Osteocyte (in vitro differentiated cells): ENCODE measurements at regions not wholly inside any gene's neighbourhood (a gene's known extent, or its start where the extent isn't known, plus 50 kb on each side); places are given as distances from the start of the nearest gene placed in this dataset.

ENCODE experiments used
- DNase-seq: peaks from one replicate; pipeline ENCODE4 v3.0.0; 2021; ENCODE audit warnings: mixed read lengths; ENCODE audit not compliant: unreplicated experiment; ENCODE audit errors: extremely low spot score
- H3K27ac Mint-ChIP-seq: one replicate; pipeline ENCODE4 v1.8.0; 2021; ENCODE audit warnings: mild to moderate bottlenecking, mixed read lengths; ENCODE audit not compliant: unreplicated experiment
- H3K27me3 Mint-ChIP-seq: one replicate; pipeline ENCODE4 v1.8.0; 2021; ENCODE audit warnings: mixed read lengths; ENCODE audit not compliant: unreplicated experiment
- H3K36me3 Mint-ChIP-seq: one replicate; pipeline ENCODE4 v1.8.0; 2021; ENCODE audit warnings: mixed read lengths; ENCODE audit not compliant: unreplicated experiment
- H3K4me1 Mint-ChIP-seq: one replicate; pipeline ENCODE4 v1.8.0; 2021; ENCODE audit warnings: mixed read lengths; ENCODE audit not compliant: unreplicated experiment
- H3K4me3 Mint-ChIP-seq: one replicate; pipeline ENCODE4 v1.8.0; 2021; ENCODE audit warnings: mild to moderate bottlenecking, moderate library complexity, mixed read lengths; ENCODE audit not compliant: unreplicated experiment
- H3K9me3 Mint-ChIP-seq: one replicate; pipeline ENCODE4 v1.8.0; 2021; ENCODE audit warnings: mixed read lengths; ENCODE audit not compliant: unreplicated experiment
- CTCF ChIP-seq: fragments of 200-600 bp; sonication (generic); IDR thresholded peaks from 2 replicates; pipeline ENCODE4 v1.5.0; 2021; ENCODE audit warnings: antibody characterized with exemption, mild to moderate bottlenecking, moderate library complexity

- peaks cover 45% of the 10 kb centered on the region for H3K4me1 Mint-ChIP-seq
- no peak for TF ChIP-seq CTCF
- no peaks in the 10 kb centered on the region for H3K9me3 Mint-ChIP-seq
These were observed 154.0 kb downstream of the DAD1 start for GRCh38 chr14:22434901-22435550.

GRCh38 chr14:22434030-22434429 is 155.0 kb downstream of the DAD1 start:
- Mint-ChIP-seq H3K27me3 (no peaks in the 10 kb centered on the region), H3K36me3 (no peaks in the 10 kb centered on the region), H3K27ac (no peak overlapping the region), H3K9me3 (no peaks in the 10 kb centered on the region), H3K4me3 (no peak overlapping the region), H3K4me1 (peaks cover 46% of the 10 kb centered on the region)
- no peak for DNase-seq
- no peak for TF ChIP-seq CTCF

More at GRCh38 chr14:22434901-22435550, 154.0 kb downstream of the DAD1 start:
- H3K4me3 Mint-ChIP-seq = no peak overlapping the region
- H3K27me3 Mint-ChIP-seq = no peaks in the 10 kb centered on the region
- H3K27ac Mint-ChIP-seq = no peak overlapping the region
- DNase-seq = no peak
- H3K36me3 Mint-ChIP-seq = no peaks in the 10 kb centered on the region

- no peak overlapping the region for H3K4me3 Mint-ChIP-seq
- H3K27me3 Mint-ChIP-seq = no peaks in the 10 kb centered on the region
- H3K27ac Mint-ChIP-seq = peak overlapping the region; percentile 59
- no peaks in the 10 kb centered on the region for H3K9me3 Mint-ChIP-seq
- TF ChIP-seq CTCF = no peak
- no peak for DNase-seq
- no peaks in the 10 kb centered on the region for H3K36me3 Mint-ChIP-seq
- H3K4me1 Mint-ChIP-seq = peaks cover 55% of the 10 kb centered on the region
These were observed 156.0 kb downstream of the DAD1 start for GRCh38 chr14:22433069-22433468.

- H3K4me1 Mint-ChIP-seq = peaks cover 61% of the 10 kb centered on the region
- H3K4me3 Mint-ChIP-seq = no peak overlapping the region
- DNase-seq = no peak
- no peaks in the 10 kb centered on the region for H3K36me3 Mint-ChIP-seq
- H3K9me3 Mint-ChIP-seq = no peaks in the 10 kb centered on the region
- peak overlapping the region; percentile 59 for H3K27ac Mint-ChIP-seq
- TF ChIP-seq CTCF = no peak
- H3K27me3 Mint-ChIP-seq = no peaks in the 10 kb centered on the region
These were observed 156.6 kb downstream of the DAD1 start for GRCh38 chr14:22432348-22432976.

- H3K36me3 Mint-ChIP-seq = no peaks in the 10 kb centered on the region
- no peak overlapping the region for H3K27ac Mint-ChIP-seq
- DNase-seq = no peak
- H3K4me1 Mint-ChIP-seq = peaks cover 58% of the 10 kb centered on the region
- H3K27me3 Mint-ChIP-seq = no peaks in the 10 kb centered on the region
- TF ChIP-seq CTCF = no peak
- no peak overlapping the region for H3K4me3 Mint-ChIP-seq
- no peaks in the 10 kb centered on the region for H3K9me3 Mint-ChIP-seq
These were observed 159.3 kb downstream of the DAD1 start for GRCh38 chr14:22429546-22430294.
